ENCODE measurements at regions not wholly inside any gene's neighbourhood (a gene's known extent, or its start where the extent isn't known, plus 50 kb on each side); places are given as distances from the start of the nearest gene placed in this dataset.

GRCh38 chr6:81413306-81413705, 339.2 kb downstream of the TENT5A start:
- TF ChIP-seq CEBPB (IDR thresholded peaks at IDR 0.05): no peak
- TF ChIP-seq BHLHE40 (IDR thresholded peaks at IDR 0.05; ENCODE audit: low read depth, low read length): no peak
- no peak for TF ChIP-seq CHD2 (IDR thresholded peaks at IDR 0.05; ENCODE audit: low read length, partially characterized antibody)
- no peak for TF ChIP-seq REST (IDR thresholded peaks at IDR 0.05)
- no peak for TF ChIP-seq RCOR1 (IDR thresholded peaks at IDR 0.05; ENCODE audit: low read depth, low read length)
- no peak for TF ChIP-seq POLR2A (IDR thresholded peaks at IDR 0.05; ENCODE audit: low read length)
- no peak for TF ChIP-seq CTCF (IDR thresholded peaks at IDR 0.05)
- no peak for TF ChIP-seq ELK1 (IDR thresholded peaks at IDR 0.05; ENCODE audit: low read depth, low read length)
- TF ChIP-seq HOXA7 (CRISPR knock-in tag; IDR thresholded peaks at IDR 0.05): no peak
